Activated CD4-positive, alpha-beta T cell treated with anti-CD3 and anti-CD28 coated beads, Interleukin-2, Interleukin-6, amounts not matched to agents 100 ng/mL and 50 ng/mL, durations not matched to agents 16 hours and 8 hours (primary cell): ENCODE measurements at regions not wholly inside any gene's neighbourhood (a gene's known extent, or its start where the extent isn't known, plus 50 kb on each side); places are given as distances from the start of the nearest gene placed in this dataset.

Source experiments
- DNase-seq: peaks from one replicate; pipeline ENCODE4 v3.0.0-alpha.2; 2020

DNA sequence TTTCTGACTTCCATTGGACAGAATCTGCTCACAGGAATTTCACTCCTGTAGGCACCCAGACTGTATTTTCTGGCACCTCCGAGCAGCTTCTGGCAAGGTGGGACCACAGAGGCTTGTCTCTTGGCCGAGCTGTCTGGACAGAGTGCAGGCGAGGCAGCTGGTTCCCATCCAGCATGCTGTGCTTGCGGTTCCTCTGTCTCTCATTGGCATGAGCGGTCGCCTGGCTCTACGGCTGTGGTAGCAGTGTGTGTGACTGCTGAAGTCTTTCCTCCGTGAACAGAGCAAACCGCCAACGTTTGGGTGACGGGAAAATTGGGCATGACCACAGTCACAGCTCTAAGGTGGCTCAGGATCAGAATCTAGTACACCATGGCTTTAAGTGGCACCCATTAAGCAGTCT is 411.7 kb upstream of the NETO1 start:
- no peak for DNase-seq

DNA sequence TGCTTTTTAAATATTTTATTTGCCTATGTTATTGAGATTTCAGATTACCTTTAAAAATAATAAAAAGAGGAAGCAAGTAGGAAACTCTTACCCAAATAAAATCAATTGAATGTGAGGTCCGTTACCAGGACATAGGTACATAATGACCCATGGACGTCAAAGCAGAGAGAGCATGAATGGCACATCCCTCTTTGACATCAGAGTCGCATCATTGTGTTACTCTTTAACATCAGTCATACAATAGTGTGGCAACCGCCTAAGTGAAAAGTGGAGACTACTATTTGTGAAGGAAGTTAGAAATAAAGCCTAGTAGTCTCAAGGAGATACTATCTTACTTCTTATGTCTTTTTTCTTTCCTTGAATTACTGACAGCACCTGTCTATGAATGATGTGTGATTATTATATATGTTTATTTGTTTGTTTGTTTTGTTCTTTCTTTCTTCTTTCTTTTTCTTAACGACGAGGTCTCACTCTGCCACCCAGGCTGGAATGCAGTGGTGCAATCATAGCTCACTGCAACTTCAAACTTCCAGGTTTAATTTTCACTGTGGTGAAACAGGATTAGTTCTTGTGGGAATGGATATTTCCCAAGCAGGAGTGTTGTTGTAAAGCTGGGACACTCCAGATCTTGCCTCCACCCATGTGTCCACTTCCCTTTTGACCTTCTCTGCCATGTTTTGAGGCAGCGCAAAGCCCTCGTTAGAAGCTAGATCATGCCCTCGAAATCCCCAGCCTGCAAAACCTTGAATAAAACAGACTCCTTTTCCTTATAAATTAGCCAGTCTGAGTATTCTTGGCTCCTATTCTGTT is 407.2 kb upstream of the NETO1 start:
- no peak for DNase-seq

DNA sequence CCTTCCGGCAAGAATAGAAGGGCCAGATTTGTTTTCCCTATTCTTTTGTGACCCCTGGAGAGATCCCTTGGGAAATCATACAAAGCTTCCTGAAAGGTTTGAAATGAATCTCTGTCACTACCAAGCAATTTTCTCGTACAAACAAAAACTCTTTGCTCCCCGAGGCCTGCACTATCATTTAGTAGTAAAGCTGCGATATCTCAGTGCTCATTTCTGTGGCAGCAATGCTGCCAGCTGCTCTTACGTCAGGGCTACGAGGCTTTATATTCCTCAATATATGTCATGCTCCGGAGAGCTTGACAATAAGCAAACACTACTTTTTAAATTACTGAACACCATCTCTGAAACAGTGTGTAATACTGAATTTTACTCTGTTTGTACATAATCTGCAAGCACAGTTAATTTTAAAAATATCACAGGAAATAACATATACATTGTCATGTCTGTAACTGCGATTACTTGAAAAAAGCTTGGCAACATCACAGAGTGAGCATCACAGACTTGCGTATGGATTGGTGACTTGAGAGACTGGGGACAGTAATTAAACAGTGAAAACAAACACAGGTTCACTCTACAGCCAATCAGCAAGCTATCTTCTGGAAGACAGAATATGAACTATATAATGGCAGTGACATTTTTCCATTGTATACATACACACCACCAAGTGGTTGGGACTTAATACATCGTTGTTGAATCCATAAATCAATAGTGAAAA is 403.3 kb upstream of the NETO1 start:
- no peak for DNase-seq

DNA sequence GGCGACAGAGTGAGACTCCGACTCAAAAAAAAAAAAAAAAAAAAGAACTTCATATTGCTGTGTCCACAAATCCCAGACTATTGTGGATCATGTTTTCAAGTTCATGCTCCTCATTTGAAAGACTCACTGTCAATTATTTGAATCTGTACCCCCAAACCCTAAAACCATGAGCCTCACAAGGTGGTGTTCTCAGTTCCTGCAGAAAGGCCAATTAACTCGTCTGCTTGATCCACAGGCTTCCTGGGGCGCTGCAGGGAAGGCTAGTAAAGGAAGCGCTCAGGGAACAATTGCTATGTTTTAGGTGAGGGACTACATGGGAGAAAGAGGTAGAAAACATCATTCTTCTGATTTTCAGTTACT is 396.8 kb upstream of the NETO1 start:
- DNase-seq = no peak

DNA sequence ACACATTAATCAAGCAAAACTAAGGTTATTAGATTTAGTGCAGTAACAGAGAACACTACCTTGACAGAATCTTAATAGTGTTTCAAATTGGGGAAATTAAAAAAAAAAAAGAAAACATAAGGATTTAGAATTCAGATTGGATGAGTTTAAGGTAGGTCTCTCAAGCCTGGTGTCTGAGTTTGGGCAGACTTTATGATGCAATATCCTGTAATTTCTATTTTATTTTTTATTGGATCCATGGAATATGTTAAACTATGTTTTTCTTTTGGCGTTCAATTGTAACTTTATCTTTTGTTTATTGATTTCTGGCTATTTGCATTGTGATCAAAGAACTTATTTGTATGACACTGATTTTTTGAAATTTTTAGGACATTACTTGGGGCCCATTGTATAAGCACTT is 394.1 kb upstream of the NETO1 start:
- DNase-seq = no peak

DNA sequence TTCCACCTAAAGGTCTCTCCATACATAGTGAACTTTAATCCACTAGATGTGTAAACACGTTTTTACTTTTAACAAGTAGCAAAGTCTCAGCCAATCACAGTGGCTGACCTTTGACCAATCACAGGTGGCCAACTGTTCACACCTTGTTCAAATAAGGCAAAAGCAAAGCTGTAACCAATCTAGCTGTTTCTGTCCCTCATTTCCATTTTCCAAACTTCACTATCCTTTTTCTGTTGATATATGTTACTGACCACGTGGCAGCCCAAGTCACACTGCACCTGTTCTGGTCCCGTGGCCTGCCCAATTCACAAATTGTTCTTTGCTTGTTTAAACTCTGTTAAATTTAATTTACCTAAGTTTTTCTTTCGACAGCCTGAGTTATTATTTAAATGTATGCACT is 393.5 kb upstream of the NETO1 start:
- DNase-seq = no peak

DNA sequence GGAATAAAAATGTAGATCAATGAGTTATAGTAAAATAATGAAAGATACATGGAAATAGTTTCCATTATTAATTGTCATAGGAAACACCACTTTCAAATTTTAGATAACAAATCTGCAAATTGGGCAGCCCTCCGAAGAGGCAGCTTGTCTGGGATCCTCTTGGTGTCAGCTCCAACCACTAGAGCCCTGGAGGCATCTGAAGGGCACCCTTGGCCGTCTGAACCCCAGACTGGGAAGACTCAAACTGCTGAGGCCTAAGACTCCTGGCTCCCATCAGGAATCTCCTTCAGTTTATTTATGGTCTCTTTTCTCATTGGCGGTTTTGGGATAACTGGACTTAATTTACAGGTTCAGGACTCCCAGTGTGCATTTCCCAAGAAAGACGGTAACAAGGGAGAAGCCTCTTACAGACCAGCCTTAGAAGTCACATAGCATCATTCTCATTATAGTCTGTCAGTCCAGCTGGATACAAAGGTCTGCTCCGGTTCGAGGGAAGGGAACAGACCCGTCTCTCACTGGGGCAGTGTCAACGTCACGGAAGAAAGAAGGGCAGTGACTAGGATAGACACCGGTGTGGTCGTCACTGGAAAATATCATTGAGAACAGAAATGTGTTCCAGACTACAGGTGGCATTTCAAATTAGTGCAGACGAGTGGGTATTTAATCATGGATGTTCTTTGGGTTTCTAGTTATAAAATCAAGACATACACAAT is 390.7 kb upstream of the NETO1 start:
- DNase-seq = no peak

DNA sequence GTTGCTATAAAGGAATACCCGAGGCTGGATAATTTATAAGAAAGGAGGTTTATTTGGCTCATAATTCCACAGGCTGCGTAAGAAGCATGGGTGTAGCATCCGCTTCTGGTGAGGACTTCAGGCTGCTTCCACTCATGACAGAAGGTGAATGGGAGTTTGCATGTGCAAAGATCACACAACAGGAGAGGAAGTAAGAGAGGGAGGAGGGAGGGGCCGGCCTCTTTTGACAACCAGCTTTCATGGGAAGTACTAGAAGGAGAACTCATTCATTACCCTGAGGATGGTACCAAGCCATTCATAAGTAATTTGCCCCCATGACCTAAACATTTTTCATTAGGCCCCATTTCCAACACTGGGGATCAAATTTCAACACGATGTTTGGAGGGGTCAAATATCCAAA is 386.8 kb upstream of the NETO1 start:
- DNase-seq = no peak

DNA sequence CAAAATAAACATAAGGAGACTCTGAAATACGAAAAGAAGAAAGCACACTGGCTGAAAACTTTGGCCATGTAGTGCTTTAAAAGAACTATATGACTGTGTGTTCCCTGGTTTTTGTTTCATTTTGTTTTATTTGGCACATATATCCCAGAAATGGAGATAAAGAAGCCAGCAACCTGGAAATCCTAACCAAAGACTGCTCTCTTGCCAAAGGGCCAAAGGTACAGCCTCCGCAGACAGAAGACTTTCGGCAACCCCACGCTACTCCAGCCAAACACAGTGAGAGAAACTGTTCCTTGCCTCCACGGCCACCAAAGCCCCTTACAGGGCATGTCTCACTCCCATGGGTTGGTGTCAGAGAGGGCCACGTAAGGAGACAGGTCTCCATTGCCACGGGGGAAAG is 381.2 kb upstream of the NETO1 start:
- no peak for DNase-seq

DNA sequence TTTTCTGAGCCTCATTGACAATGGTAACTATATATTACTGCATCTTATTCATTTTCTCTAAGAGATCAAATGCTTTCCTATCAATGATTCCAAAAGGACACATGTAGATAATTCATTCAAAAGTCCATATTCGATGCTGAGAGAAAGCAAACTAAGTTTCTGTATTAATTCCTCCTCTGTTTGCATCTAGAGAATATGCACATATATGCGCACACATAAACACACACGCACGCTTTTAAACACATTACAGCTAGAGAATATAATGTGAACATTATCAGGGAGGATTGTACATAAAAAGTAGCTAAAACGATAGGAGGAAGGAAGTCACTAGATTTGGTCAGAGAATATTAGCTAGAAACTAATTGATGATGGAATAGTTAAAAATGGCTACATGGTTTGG is 379.0 kb upstream of the NETO1 start:
- DNase-seq = no peak

DNA sequence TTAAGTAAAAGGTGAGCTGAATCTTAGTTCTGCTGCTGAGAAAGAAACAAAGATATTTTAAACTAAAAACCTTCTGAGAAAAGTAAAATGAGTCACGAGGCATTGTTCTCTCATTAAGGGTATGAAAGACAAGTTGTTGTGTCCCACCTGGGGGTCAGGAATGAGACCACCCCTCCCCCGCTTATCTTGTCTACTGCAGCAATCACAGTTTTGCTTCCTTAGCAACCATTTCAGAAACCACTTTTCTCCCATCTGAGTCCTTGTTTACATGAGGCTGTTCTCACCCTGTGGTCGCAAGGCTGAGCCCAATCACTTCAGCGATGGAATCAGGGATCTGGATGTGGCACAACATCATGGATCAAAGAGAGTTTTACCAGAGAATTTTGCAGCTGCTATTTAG is 377.6 kb upstream of the NETO1 start:
- DNase-seq = no peak

DNA sequence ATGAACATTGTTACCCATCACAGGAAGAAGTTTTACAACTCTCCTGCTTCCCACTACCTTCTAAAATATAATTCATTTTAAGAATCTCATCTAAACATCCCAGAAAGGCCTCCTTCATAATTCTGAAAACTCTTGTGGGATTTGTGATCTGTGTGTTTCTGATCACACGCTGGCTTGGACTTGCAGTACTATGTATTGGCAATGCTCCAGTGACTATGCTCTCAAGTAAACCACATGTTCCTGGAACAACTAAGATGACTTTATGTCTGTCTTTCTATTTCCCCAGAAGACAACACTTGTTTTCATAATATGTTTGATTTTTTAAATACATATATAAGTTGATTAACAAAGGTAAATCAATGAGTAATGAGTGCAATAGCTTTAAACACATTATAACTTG is 376.6 kb upstream of the NETO1 start:
- DNase-seq = no peak

DNA sequence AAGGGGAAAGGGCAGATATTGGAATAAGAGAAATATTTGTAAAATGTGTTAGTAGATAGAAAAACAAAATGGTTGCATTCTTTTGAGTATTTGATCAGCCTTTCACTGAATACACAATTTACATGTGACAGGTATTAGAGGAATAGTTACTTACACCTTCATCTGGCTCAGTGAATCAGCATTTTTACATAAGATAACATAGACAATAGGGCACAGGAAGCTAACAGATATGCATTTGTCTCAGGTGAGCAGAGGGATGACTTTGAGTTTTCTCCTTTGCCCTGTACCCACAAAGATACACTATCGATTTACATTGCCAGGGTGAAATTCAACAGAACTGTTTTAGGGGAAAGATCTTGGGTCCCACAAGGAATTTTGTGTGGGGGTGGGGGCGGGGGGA is 373.1 kb upstream of the NETO1 start:
- DNase-seq = no peak

DNA sequence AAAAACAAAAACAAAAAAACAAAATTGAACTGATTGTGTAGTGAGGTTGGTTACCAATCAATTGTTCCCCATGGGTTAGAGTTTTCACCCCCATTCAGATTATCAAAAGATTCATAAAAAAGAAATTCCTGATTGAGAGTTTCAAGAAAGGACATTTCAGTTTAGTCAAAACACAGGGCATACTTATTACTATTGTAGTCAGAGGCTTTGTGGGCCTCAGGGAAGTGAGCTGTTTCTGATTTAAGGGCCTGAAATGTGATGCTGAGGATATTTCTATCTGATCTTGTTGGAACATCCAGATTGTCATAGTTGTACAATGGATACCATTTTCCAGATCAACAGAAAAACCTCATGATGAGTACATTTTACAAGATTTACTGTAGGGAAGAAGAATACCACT is 368.1 kb upstream of the NETO1 start:
- DNase-seq = no peak

DNA sequence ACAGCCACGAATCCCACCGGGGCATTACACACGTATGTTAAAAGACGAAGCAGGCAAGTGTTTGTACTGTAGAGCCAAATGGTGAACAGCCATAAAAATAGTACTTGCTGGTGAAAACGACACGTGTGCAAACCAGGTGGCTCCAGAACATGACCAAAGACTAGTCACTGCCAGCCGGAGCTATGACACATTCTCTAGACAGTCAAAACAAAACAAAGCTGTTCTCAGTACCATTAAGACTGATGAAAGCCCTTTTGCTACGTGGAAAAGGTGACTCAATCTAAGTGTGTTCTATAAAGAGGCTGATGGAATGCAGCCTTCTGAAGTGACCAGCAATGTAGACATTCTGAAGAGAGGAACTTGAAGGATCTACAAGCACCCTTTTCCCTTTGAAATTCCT is 367.7 kb upstream of the NETO1 start:
- DNase-seq = peak; percentile 16

DNA sequence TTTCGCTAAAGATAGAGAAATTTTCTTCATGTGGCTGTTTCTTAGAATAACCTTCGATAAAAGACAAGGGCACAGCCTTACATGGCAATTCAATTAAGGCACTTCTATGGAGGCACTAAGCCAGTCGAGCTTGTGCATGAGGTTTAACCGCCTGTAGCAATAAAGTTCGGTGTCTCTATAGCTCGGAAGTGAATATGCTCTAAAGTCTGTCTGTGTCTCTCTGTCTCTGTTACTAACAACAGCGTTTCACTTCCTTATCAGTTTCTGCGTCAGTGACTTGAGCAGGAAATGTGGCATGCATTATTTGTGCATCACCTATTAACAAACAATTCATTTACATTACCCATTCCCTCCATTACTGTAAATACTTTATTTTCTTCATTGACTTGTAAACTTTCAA is 365.1 kb upstream of the NETO1 start:
- DNase-seq = no peak

DNA sequence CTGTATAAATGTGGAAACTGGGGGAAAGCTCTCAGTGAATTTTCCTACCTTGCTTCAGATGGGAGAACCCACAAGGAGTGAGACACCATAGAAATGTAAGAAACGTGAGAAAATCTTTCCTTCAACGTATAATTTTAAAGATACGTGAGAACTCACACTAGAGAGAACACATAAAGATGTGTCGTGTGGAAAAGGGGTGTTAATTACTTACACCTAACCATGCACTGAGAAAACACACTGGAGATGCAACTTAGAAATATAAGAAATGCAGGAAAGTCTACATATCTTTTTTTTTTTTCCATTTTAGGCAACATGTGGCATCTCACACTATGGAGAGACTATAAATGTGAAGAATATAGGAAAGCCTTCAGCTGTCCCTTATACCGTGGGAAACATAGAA is 352.9 kb upstream of the NETO1 start:
- no peak for DNase-seq

DNA sequence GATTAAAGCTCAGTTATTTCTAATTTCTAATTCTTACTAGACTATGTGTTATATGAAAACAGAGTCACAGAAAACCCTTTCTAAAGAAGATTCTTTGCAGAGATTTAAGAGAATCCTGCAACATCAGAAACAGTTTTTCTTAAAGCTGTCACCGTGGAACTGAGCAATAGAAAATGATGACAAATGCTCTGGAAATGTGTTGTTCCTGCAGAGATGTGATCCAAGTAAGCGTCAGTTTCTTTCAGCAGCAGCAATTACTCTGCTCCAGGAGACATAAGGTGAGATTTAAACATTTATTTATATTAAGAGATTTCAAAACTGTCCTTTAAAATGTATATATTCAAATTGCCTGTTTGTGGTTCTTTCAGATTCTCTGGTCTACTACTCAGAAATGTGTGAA is 350.5 kb upstream of the NETO1 start:
- no peak for DNase-seq

DNA sequence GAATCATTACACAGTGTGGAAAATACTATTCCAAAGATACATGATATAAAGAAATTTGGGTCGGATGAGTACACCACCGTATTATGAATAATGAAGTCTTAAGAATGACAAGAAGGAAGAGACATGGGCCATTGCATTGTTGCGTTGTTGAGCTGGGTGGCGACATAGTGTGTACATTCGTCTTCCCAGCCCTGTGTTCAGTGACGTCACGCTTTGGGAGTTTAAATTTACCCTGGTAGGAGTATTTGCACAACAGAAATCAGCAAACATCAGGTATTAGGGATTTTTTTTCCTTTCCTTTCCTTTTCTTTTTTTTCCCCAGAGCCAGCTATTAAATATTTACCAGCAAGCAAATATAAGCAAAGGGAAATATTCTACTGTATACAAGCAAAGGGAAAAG is 347.2 kb upstream of the NETO1 start:
- DNase-seq = no peak

DNA sequence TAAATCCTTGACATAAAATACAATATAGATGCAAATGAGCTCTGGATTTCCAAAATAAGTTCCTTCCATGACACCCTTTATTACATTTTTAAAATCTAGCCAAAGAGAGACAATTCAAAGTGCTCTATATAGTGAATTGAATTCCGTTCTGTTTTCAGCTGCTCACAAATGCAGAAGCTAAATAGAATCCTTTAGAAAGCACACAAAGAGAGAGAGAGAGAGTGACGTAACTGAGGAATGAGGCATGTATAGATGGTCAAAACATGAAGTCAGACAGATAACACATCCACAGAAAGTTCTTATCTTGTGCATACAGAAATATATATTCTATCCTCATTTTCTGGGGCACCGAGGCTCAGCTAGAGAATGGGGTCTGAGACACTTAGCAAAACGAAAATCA is 344.7 kb upstream of the NETO1 start:
- no peak for DNase-seq

DNA sequence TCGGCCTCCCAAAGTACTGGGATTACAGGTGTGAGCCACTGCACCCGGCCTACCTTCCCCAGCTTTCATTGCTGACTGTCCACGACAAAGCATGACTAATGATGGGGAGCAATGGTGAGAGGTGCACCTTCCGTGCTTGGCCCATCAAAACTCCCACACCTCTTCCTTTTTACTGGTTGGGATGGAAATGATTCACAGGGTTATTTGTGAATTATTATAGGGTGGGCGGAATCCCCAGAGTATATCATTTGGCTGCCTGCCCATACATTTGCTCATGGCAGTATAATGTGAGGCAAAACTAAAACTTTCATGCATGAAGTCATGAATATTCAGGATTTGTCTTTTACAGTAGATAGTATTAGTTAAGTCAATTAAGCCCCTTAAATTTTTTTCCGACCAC is 334.2 kb upstream of the NETO1 start:
- DNase-seq = no peak

DNA sequence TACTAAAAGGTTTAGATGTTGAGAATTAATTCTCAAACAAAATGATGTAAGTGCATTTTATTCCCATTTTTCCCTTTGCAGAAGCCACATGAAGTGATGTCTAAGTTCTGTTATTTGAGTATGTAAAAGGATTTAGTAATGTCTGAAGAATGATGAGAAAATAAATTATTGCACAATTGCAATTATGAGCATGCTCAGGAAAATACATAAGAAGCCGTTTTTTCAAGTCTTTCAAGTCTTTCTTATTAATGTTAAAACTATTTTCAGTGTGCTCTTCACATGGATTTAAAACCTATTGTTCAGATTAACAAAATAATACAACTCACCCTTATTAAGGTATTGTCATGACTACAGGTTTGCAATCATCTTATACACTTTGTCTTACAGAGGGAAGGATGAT is 331.4 kb upstream of the NETO1 start:
- DNase-seq = no peak

DNA sequence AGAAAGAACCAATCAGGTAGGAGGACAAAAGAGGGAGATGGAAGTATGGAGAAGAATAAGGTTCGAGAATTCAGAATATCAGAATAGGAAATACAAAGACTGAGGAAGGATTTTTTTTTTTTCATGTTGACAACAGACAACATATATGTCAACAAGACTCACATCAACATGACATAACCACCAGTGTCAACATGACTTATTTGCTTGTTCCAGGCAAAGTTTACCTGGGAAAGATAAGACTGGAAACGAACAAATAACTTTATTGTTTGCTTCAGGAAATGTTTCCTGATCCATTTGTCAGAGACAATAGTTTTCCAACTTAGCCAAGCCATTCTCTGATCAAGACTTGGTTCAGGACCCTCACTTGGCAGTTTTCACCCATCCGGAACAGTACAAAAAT is 321.9 kb upstream of the NETO1 start:
- no peak for DNase-seq

DNA sequence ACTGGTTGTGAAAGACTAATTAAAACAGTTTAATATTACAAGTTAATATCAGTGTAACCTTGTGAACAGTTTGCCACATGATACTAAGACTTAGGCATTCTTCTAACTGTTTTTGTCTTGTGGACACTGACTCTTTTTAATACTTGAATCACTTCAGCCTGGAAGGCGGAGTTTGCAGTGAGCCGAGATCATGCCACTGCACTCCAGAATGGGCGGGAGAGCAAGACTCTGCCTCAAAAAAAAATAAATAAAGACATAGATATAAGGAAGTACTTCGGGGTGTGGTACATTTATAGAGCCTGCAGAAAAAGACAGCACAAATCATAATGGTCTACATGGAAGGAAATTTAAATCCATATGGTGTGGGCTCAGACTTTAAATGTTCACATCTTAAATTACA is 300.4 kb upstream of the NETO1 start:
- DNase-seq = no peak
